HepG2 (cell line): ENCODE measurements at regions not wholly inside any gene's neighbourhood (a gene's known extent, or its start where the extent isn't known, plus 50 kb on each side); places are given as distances from the start of the nearest gene placed in this dataset.

Experiments used
- ATAC-seq: fragments of 200-7000 bp; cut with Tn5 transposase; 3 replicates; pipeline ENCODE4 v1.9.1; 2020; ENCODE audit warnings: mild to moderate bottlenecking, moderate library complexity
- BruUV-seq: library from RNA; stranded (reverse); fragments of 400-500 nt; replicated peaks from 2 replicates; lab custom pipeline; 2021; lab: Mats Ljungman, UMichigan
- CTCF ChIA-PET: fragments of 300-600 bp; formaldehyde crosslinking; extraction: SDS; loops from one replicate; lab custom pipeline; 2021; ENCODE audit warnings: low total read pairs, inconsistent platforms, low intra/inter-chr PET ratio; lab: Yijun Ruan, JAX
- POLR2A ChIA-PET: fragments of 350-600 bp; sonication (Branson Sonifier 250); formaldehyde crosslinking; loops from one replicate; lab custom pipeline; 2020; ENCODE audit warnings: antibody characterized with exemption, inconsistent platforms; lab: Yijun Ruan, JAX
- DNase-seq: peaks from one replicate; pipeline ENCODE4 v3.0.0-alpha.2; 2015; ENCODE audit warnings: low spot score
- FAIRE-seq: peaks from 3 replicates; lab custom pipeline; 2011; peaks lifted over from hg19 to GRCh38; lab: Jason Lieb, UNC
- H2AFZ ChIP-seq: one replicate; pipeline ENCODE4 v1.6.1; 2011; ENCODE audit warnings: low read length, inconsistent platforms
- H3K27ac ChIP-seq: fragments of 300-600 bp; 3 replicates; pipeline ENCODE4 v1.8.0; 2011; ENCODE audit warnings: mixed run types, mild to moderate bottlenecking, mixed read lengths, low read length, inconsistent platforms; ENCODE audit not compliant: insufficient read depth; ENCODE audit errors: extremely low read length
- H3K27me3 ChIP-seq, 2 experiments: fragments of 200-600 bp in 1 of 2; 2 replicates in 1 of 2; 3 replicates in 1 of 2; pipeline versions ENCODE4 v1.6.0 to v1.8.0; 2011; ENCODE audit warnings: low read length in 2 of 2, mild to moderate bottlenecking in 2 of 2, moderate library complexity in 2 of 2, inconsistent platforms in 1 of 2; ENCODE audit not compliant: insufficient read depth in 2 of 2, control insufficient read depth in 1 of 2
- H3K36me3 ChIP-seq, 2 experiments: fragments of 200-600 bp in 1 of 2; replicated peaks in 1 of 2; 2 replicates in 1 of 2; 3 replicates in 1 of 2; pipeline versions ENCODE4 v1.5.1 to v1.8.0; 2011; ENCODE audit warnings: low read length in 2 of 2, inconsistent platforms in 1 of 2; ENCODE audit not compliant: insufficient read depth in 2 of 2, control insufficient read depth in 1 of 2
- H3K4me1 ChIP-seq: 2 replicates; pipeline ENCODE4 v1.5.1; 2012; ENCODE audit warnings: low read length, inconsistent platforms; ENCODE audit not compliant: insufficient read depth
- H3K4me2 ChIP-seq: 2 replicates; pipeline ENCODE4 v1.6.0; 2011; ENCODE audit warnings: low read depth, low read length, inconsistent platforms
- H3K4me3 ChIP-seq, 3 experiments: fragments of 200-600 bp in 1 of 3; sonication (generic), shearing (Covaris generic) in 1 of 3; replicated peaks in 1 of 3; 2 replicates each; pipeline ENCODE4 v1.5.1; 2011 to 2016; ENCODE audit warnings: low read length in 3 of 3, inconsistent platforms in 2 of 3, low read depth in 2 of 3, mild to moderate bottlenecking in 2 of 3, control low read depth in 1 of 3, mixed read lengths in 1 of 3; ENCODE audit not compliant: insufficient read depth in 1 of 3
- H3K79me2 ChIP-seq: one replicate; pipeline ENCODE4 v1.6.1; 2011; ENCODE audit warnings: low read length, inconsistent platforms; ENCODE audit not compliant: insufficient read depth
- H3K9ac ChIP-seq: 2 replicates; pipeline ENCODE4 v1.6.0; 2011; ENCODE audit warnings: mild to moderate bottlenecking, low read depth, low read length, inconsistent platforms; ENCODE audit not compliant: insufficient read depth
- H3K9me3 ChIP-seq: 2 replicates; pipeline ENCODE4 v1.5.1; 2012; ENCODE audit warnings: mild to moderate bottlenecking, low read length
- H4K20me1 ChIP-seq: 2 replicates; pipeline ENCODE4 v1.6.0; 2011; ENCODE audit warnings: inconsistent platforms, mild to moderate bottlenecking, low read length, moderate library complexity; ENCODE audit not compliant: insufficient read depth
- ETV6 ChIP-seq: sonication (generic); formaldehyde crosslinking; conservative IDR thresholded peaks from 2 replicates; pipeline ENCODE4 v1.4.0; 2020; ENCODE audit warnings: missing genetic modification reagents
- KDM4B ChIP-seq: sonication (generic); formaldehyde crosslinking; IDR thresholded peaks from 2 replicates; pipeline ENCODE4 v1.4.0; 2020; ENCODE audit warnings: missing genetic modification reagents
- NR2F1 ChIP-seq, 2 experiments: fragments of 450-650 bp in 1 of 2; formaldehyde crosslinking in 1 of 2; IDR thresholded peaks; 2 replicates each; pipeline versions ENCODE4 v1.5.0 to v1.6.1; 2016 to 2020; ENCODE audit warnings: mild to moderate bottlenecking in 1 of 2, missing compliant biosample characterization in 1 of 2, missing genetic modification reagents in 1 of 2, moderate library complexity in 1 of 2
- RARG ChIP-seq: sonication (generic); formaldehyde crosslinking; IDR thresholded peaks from 2 replicates; pipeline ENCODE4 v1.4.0; 2020; ENCODE audit warnings: low read depth, mild to moderate bottlenecking, missing genetic modification reagents
- SMC3 ChIP-seq: IDR thresholded peaks from 2 replicates; pipeline ENCODE4 v1.6.1; 2011; ENCODE audit warnings: low read length, improper control_type of control experiment
- YY1 ChIP-seq: IDR thresholded peaks from 2 replicates; pipeline ENCODE4 v1.6.1; 2011; ENCODE audit warnings: low read length, low read depth, moderate library complexity, mild to moderate bottlenecking; ENCODE audit not compliant: insufficient read depth, insufficient replicate concordance
- ZNF460 ChIP-seq: sonication (generic); formaldehyde crosslinking; IDR thresholded peaks from 2 replicates; pipeline ENCODE4 v1.5.1; 2020; ENCODE audit warnings: missing genetic modification reagents, mild to moderate bottlenecking, borderline replicate concordance
- ZNF615 ChIP-seq: sonication (generic); formaldehyde crosslinking; IDR thresholded peaks from 2 replicates; pipeline ENCODE4 v1.5.0; 2020; ENCODE audit warnings: mild to moderate bottlenecking, missing genetic modification reagents, borderline replicate concordance
- WGBS: methylation state at CpG from one replicate; pipeline ENCODE4 v1.1.6; 2017; ENCODE audit warnings: low lambda C conversion rate; 5-methylcytosine and 5-hydroxymethylcytosine counted together
- in situ Hi-C: cut with HindIII; loops from 2 replicates; pipeline ENCODE4 v1.10.0; 2017; ENCODE audit warnings: low pct_unique_long_range_greater_than_20kb; ENCODE audit not compliant: extremely low pct_ligation_motif_present
- intact Hi-C: fragments of 100-400 bp; cut with micrococcal nuclease; formaldehyde crosslinking; loops from one replicate; pipeline ENCODE4 v1.10.0; 2022; ENCODE audit not compliant: unreplicated experiment

GRCh38 chr5:74300808-74301389, 339.6 kb downstream of the ENC1 start (continued):
- TF ChIP-seq NR2F1 (CRISPR knock-in tag; IDR thresholded peaks at IDR 0.05), result no peak
- TF ChIP-seq RARG, result no peak
- TF ChIP-seq ETV6 (CRISPR knock-in tag), result no peak
- no peak for TF ChIP-seq YY1
- TF ChIP-seq ZNF615 (CRISPR knock-in tag), result no peak

GRCh38 chr5:74299833-74300232, 340.7 kb downstream of the ENC1 start:
- in situ Hi-C loops, result no loop called here
- Histone ChIP-seq H3K4me3 (no peak overlapping the region), H3K9me3 (no peaks in the 10 kb centered on the region), H3K27ac (no peak overlapping the region), H3K4me1 (no peaks in the 10 kb centered on the region), H3K4me2 (no peak overlapping the region), H2AFZ (no peak overlapping the region), H3K79me2 (no peaks in the 10 kb centered on the region), H3K27me3 (peaks cover 0 to 5% of the 10 kb centered on the region in 2 experiments; a peak in 1 of 5 replicates), H3K9ac (no peak overlapping the region), H3K36me3 (no peaks in the 10 kb centered on the region), H4K20me1 (no peaks in the 10 kb centered on the region)
- DNase-seq (no peak), ATAC-seq (no peak), FAIRE-seq (no peak)
- POLR2A ChIA-PET, result no interaction called here
- WGBS, result 3% methylated on average over 2 of the region's 2 CpGs
- TF ChIP-seq SMC3 (no peak), ZNF460 (CRISPR knock-in tag) (no peak), KDM4B (CRISPR knock-in tag) (no peak)
- BruUV-seq, result no TSS peak
- CTCF ChIA-PET, result no interaction called here
- intact Hi-C loops, result no loop called here
